HepG2 (cell line): ENCODE measurements at regions not wholly inside any gene's neighbourhood (a gene's known extent, or its start where the extent isn't known, plus 50 kb on each side); places are given as distances from the start of the nearest gene placed in this dataset.

ENCODE experiments used
- ATAC-seq: fragments of 200-7000 bp; cut with Tn5 transposase; 3 replicates; pipeline ENCODE4 v1.9.1; 2020; ENCODE audit warnings: mild to moderate bottlenecking, moderate library complexity
- BruUV-seq: library from RNA; stranded (reverse); fragments of 400-500 nt; replicated peaks from 2 replicates; lab custom pipeline; 2021; lab: Mats Ljungman, UMichigan
- CTCF ChIA-PET: fragments of 300-600 bp; formaldehyde crosslinking; extraction: SDS; loops from one replicate; lab custom pipeline; 2021; ENCODE audit warnings: low total read pairs, inconsistent platforms, low intra/inter-chr PET ratio; lab: Yijun Ruan, JAX
- POLR2A ChIA-PET: fragments of 350-600 bp; sonication (Branson Sonifier 250); formaldehyde crosslinking; loops from one replicate; lab custom pipeline; 2020; ENCODE audit warnings: antibody characterized with exemption, inconsistent platforms; lab: Yijun Ruan, JAX
- DNase-seq: peaks from one replicate; pipeline ENCODE4 v3.0.0-alpha.2; 2015; ENCODE audit warnings: low spot score
- FAIRE-seq: peaks from 3 replicates; lab custom pipeline; 2011; peaks lifted over from hg19 to GRCh38; lab: Jason Lieb, UNC
- H2AFZ ChIP-seq: one replicate; pipeline ENCODE4 v1.6.1; 2011; ENCODE audit warnings: low read length, inconsistent platforms
- H3K27ac ChIP-seq: fragments of 300-600 bp; 3 replicates; pipeline ENCODE4 v1.8.0; 2011; ENCODE audit warnings: mixed run types, mild to moderate bottlenecking, mixed read lengths, low read length, inconsistent platforms; ENCODE audit not compliant: insufficient read depth; ENCODE audit errors: extremely low read length
- H3K27me3 ChIP-seq, 2 experiments: fragments of 200-600 bp in 1 of 2; 2 replicates in 1 of 2; 3 replicates in 1 of 2; pipeline versions ENCODE4 v1.6.0 to v1.8.0; 2011; ENCODE audit warnings: low read length in 2 of 2, mild to moderate bottlenecking in 2 of 2, moderate library complexity in 2 of 2, inconsistent platforms in 1 of 2; ENCODE audit not compliant: insufficient read depth in 2 of 2, control insufficient read depth in 1 of 2
- H3K36me3 ChIP-seq, 2 experiments: fragments of 200-600 bp in 1 of 2; replicated peaks in 1 of 2; 2 replicates in 1 of 2; 3 replicates in 1 of 2; pipeline versions ENCODE4 v1.5.1 to v1.8.0; 2011; ENCODE audit warnings: low read length in 2 of 2, inconsistent platforms in 1 of 2; ENCODE audit not compliant: insufficient read depth in 2 of 2, control insufficient read depth in 1 of 2
- H3K4me1 ChIP-seq: 2 replicates; pipeline ENCODE4 v1.5.1; 2012; ENCODE audit warnings: low read length, inconsistent platforms; ENCODE audit not compliant: insufficient read depth
- H3K4me2 ChIP-seq: 2 replicates; pipeline ENCODE4 v1.6.0; 2011; ENCODE audit warnings: low read depth, low read length, inconsistent platforms
- H3K4me3 ChIP-seq, 3 experiments: fragments of 200-600 bp in 1 of 3; sonication (generic), shearing (Covaris generic) in 1 of 3; replicated peaks in 1 of 3; 2 replicates each; pipeline ENCODE4 v1.5.1; 2011 to 2016; ENCODE audit warnings: low read length in 3 of 3, inconsistent platforms in 2 of 3, low read depth in 2 of 3, mild to moderate bottlenecking in 2 of 3, control low read depth in 1 of 3, mixed read lengths in 1 of 3; ENCODE audit not compliant: insufficient read depth in 1 of 3
- H3K79me2 ChIP-seq: one replicate; pipeline ENCODE4 v1.6.1; 2011; ENCODE audit warnings: low read length, inconsistent platforms; ENCODE audit not compliant: insufficient read depth
- H3K9ac ChIP-seq: 2 replicates; pipeline ENCODE4 v1.6.0; 2011; ENCODE audit warnings: mild to moderate bottlenecking, low read depth, low read length, inconsistent platforms; ENCODE audit not compliant: insufficient read depth
- H3K9me3 ChIP-seq: 2 replicates; pipeline ENCODE4 v1.5.1; 2012; ENCODE audit warnings: mild to moderate bottlenecking, low read length
- H4K20me1 ChIP-seq: 2 replicates; pipeline ENCODE4 v1.6.0; 2011; ENCODE audit warnings: inconsistent platforms, mild to moderate bottlenecking, low read length, moderate library complexity; ENCODE audit not compliant: insufficient read depth
- CERS6 ChIP-seq: sonication (generic); formaldehyde crosslinking; IDR thresholded peaks from 2 replicates; pipeline ENCODE4 v1.5.0; 2020; ENCODE audit warnings: missing genetic modification reagents
- EHMT2 ChIP-seq: fragments of 200-600 bp; sonication (generic); IDR thresholded peaks from 2 replicates; pipeline ENCODE4 v1.7.0; 2017; ENCODE audit warnings: antibody characterized with exemption, low read depth, low read length, borderline replicate concordance
- ELK4 ChIP-seq: sonication (generic); formaldehyde crosslinking; IDR thresholded peaks from 2 replicates; pipeline ENCODE4 v1.9.0; 2021; ENCODE audit warnings: missing genetic modification reagents, borderline replicate concordance
- HOXA7 ChIP-seq: sonication (generic); formaldehyde crosslinking; IDR thresholded peaks from 2 replicates; pipeline ENCODE4 v1.8.1; 2022; ENCODE audit warnings: mild to moderate bottlenecking, missing genetic modification reagents, moderate library complexity
- IRF9 ChIP-seq: sonication (generic); formaldehyde crosslinking; IDR thresholded peaks from 2 replicates; pipeline ENCODE4 v1.8.0; 2022; ENCODE audit warnings: missing genetic modification reagents, mild to moderate bottlenecking, borderline replicate concordance
- MXD1 ChIP-seq: sonication (generic); formaldehyde crosslinking; IDR thresholded peaks from 2 replicates; pipeline ENCODE4 v1.4.0; 2020; ENCODE audit warnings: mild to moderate bottlenecking, missing genetic modification reagents
- NFYB ChIP-seq: sonication (generic); formaldehyde crosslinking; IDR thresholded peaks from 2 replicates; pipeline ENCODE4 v1.4.0; 2020; ENCODE audit warnings: missing genetic modification reagents
- PATZ1 ChIP-seq: sonication (generic); formaldehyde crosslinking; IDR thresholded peaks from 2 replicates; pipeline ENCODE4 v1.4.0; 2020; ENCODE audit warnings: missing genetic modification reagents
- SNAPC2 ChIP-seq: sonication (generic); formaldehyde crosslinking; IDR thresholded peaks from 2 replicates; pipeline ENCODE4 v1.8.1; 2022; ENCODE audit warnings: mild to moderate bottlenecking, missing genetic modification reagents
- STAT5B ChIP-seq: sonication (generic); formaldehyde crosslinking; IDR thresholded peaks from 2 replicates; pipeline ENCODE4 v1.4.0; 2020; ENCODE audit warnings: missing genetic modification reagents
- ZBTB21 ChIP-seq: sonication (generic); formaldehyde crosslinking; IDR thresholded peaks from 2 replicates; pipeline ENCODE4 v1.4.0; 2020; ENCODE audit warnings: missing genetic modification reagents
- ZFP36L2 ChIP-seq: sonication (generic); formaldehyde crosslinking; IDR thresholded peaks from 2 replicates; pipeline ENCODE4 v1.4.0; 2020; ENCODE audit warnings: missing genetic modification reagents
- ZIK1 ChIP-seq: sonication (generic); formaldehyde crosslinking; IDR thresholded peaks from 2 replicates; pipeline ENCODE4 v1.5.0; 2020; ENCODE audit warnings: mild to moderate bottlenecking, low read depth, missing genetic modification reagents, borderline replicate concordance
- ZNF224 ChIP-seq: sonication (generic); formaldehyde crosslinking; IDR thresholded peaks from 2 replicates; pipeline ENCODE4 v1.5.0; 2020; ENCODE audit warnings: mild to moderate bottlenecking, missing genetic modification reagents
- ZNF564 ChIP-seq: sonication (generic); formaldehyde crosslinking; IDR thresholded peaks from 2 replicates; pipeline ENCODE4 v1.8.1; 2023; ENCODE audit warnings: mild to moderate bottlenecking, missing genetic modification reagents
- ZNF792 ChIP-seq: IDR thresholded peaks from 2 replicates; pipeline ENCODE4 v1.6.1; 2016
- WGBS: methylation state at CpG from one replicate; pipeline ENCODE4 v1.1.6; 2017; ENCODE audit warnings: low lambda C conversion rate; 5-methylcytosine and 5-hydroxymethylcytosine counted together
- in situ Hi-C: cut with HindIII; loops from 2 replicates; pipeline ENCODE4 v1.10.0; 2017; ENCODE audit warnings: low pct_unique_long_range_greater_than_20kb; ENCODE audit not compliant: extremely low pct_ligation_motif_present
- intact Hi-C: fragments of 100-400 bp; cut with micrococcal nuclease; formaldehyde crosslinking; loops from one replicate; pipeline ENCODE4 v1.10.0; 2022; ENCODE audit not compliant: unreplicated experiment
- TF ChIP-seq, protein P1 (sequence below): sonication (generic); formaldehyde crosslinking; IDR thresholded peaks from 2 replicates; pipeline ENCODE4 v1.4.0; 2020; ENCODE audit warnings: mild to moderate bottlenecking, missing genetic modification reagents

GRCh38 chr1:68938051-68938666 lies 441.3 kb upstream of the DEPDC1 start:
- H3K4me3 ChIP-seq, result no peak overlapping the region
- no peaks in the 10 kb centered on the region for H3K36me3 ChIP-seq
- DNase-seq (no peak), FAIRE-seq (no peak), ATAC-seq (no peak)
- peaks cover 92% of the 10 kb centered on the region for H3K9me3 ChIP-seq
- no peak overlapping the region for H2AFZ ChIP-seq
- no TSS peak for BruUV-seq
- TF ChIP-seq EHMT2 (no peak), ELK4 (CRISPR knock-in tag) (no peak), ZNF564 (CRISPR knock-in tag) (no peak), ZFP36L2 (CRISPR knock-in tag) (no peak), STAT5B (CRISPR knock-in tag) (no peak), PATZ1 (CRISPR knock-in tag) (no peak), ZNF792 (CRISPR knock-in tag) (no peak), SNAPC2 (CRISPR knock-in tag) (no peak), IRF9 (CRISPR knock-in tag) (no peak), ZBTB21 (CRISPR knock-in tag) (no peak), MXD1 (CRISPR knock-in tag) (no peak), ZIK1 (no peak), ZNF224 (no peak), NFYB (CRISPR knock-in tag) (no peak), HOXA7 (CRISPR knock-in tag) (no peak), CERS6 (CRISPR knock-in tag) (no peak)
- TF ChIP-seq, protein P1, sequence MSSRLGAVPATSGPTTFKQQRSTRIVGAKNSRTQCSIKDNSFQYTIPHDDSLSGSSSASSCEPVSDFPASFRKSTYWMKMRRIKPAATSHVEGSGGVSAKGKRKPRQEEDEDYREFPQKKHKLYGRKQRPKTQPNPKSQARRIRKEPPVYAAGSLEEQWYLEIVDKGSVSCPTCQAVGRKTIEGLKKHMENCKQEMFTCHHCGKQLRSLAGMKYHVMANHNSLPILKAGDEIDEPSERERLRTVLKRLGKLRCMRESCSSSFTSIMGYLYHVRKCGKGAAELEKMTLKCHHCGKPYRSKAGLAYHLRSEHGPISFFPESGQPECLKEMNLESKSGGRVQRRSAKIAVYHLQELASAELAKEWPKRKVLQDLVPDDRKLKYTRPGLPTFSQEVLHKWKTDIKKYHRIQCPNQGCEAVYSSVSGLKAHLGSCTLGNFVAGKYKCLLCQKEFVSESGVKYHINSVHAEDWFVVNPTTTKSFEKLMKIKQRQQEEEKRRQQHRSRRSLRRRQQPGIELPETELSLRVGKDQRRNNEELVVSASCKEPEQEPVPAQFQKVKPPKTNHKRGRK, result no peak
- H4K20me1 ChIP-seq, result no peaks in the 10 kb centered on the region
- 0% methylated on average over 5 of the region's 5 CpGs for whole genome bisulfite sequencing
- H3K79me2 ChIP-seq, result no peaks in the 10 kb centered on the region
- no peak overlapping the region for H3K4me2 ChIP-seq
- POLR2A ChIA-PET, result no interaction called here
- H3K9ac ChIP-seq, result no peak overlapping the region
- no peaks in the 10 kb centered on the region for H3K27me3 ChIP-seq
- CTCF ChIA-PET, result no interaction called here
- intact Hi-C loops, result no loop called here
- H3K4me1 ChIP-seq, result no peaks in the 10 kb centered on the region
- in situ Hi-C loops, result no loop called here
- H3K27ac ChIP-seq, result no peak overlapping the region
